ENCODE measurements at regions not wholly inside any gene's neighbourhood (a gene's known extent, or its start where the extent isn't known, plus 50 kb on each side); places are given as distances from the start of the nearest gene placed in this dataset.

DNA sequence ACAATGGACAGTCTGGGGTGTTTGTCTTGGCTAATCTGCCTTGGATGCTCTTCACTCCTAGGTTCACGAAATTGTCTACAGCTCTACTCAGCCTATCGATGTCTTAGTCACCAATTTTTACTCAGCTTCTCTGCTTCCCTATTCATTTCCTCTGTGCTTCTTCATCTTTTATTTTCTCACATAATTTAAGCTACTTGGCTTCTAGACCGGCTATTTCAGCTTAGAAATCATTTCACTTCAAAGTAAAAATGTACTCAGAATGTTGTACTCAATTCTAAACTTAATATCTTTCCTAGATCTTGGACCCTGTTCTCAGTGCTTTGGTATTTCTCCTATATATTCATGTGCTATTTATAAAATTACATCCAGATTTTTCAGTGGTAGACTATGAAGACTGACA lies 430.0 kb upstream of the FTMT start:
- Histone ChIP-seq H3K9me3 (ENCODE audit: control insufficient read depth in 1 of 2, insufficient read depth in 1 of 2, low read depth in 1 of 2, low read length in 2 of 2) (no peaks in the 10 kb centered on the region), H3K4me2 (ENCODE audit: low read length) (no peak overlapping the region), H3K27me3 (ENCODE audit: insufficient read depth, low read length) (no peaks in the 10 kb centered on the region), H3K4me3 (replicated peaks in 1 of 2; ENCODE audit: low read depth in 1 of 2, low read length in 2 of 2) (no peak overlapping the region), H4K20me1 (ENCODE audit: insufficient read depth) (no peaks in the 10 kb centered on the region), H3K9ac (ENCODE audit: low read length) (no peak overlapping the region), H2AFZ (ENCODE audit: low read depth, low read length, poor library complexity, severe bottlenecking) (no peak overlapping the region), H3K9me2 (ENCODE audit: insufficient read depth) (no peaks in the 10 kb centered on the region), H3K79me2 (ENCODE audit: insufficient read depth, low read length) (no peaks in the 10 kb centered on the region), H3K36me3 (ENCODE audit: control insufficient read depth in 1 of 2, insufficient read depth in 2 of 2, low read length in 2 of 2) (no peaks in the 10 kb centered on the region), H3K4me1 (ENCODE audit: control insufficient read depth in 1 of 2, insufficient read depth in 2 of 2, low read length in 2 of 2) (no peaks in the 10 kb centered on the region), H3K27ac (ENCODE audit: low read depth, low read length) (no peak overlapping the region)
- ChIA-PET POLR2A (no interaction called here), RAD21 (ENCODE audit: low non-redundant PET in 1 of 2, low total read pairs in 2 of 2, uncharacterized antibody in 2 of 2, unreplicated experiment in 2 of 2) (no interaction called here), CTCF (no interaction called here)
- DNase-seq (ENCODE audit: low read depth, low spot score): no peak
- no peak for ATAC-seq
- TF ChIP-seq FOSL1 (IDR thresholded peaks at IDR 0.05; ENCODE audit: low read depth) (no peak), POLR2AphosphoS5 (IDR thresholded peaks at IDR 0.05; ENCODE audit: low read depth, low read length) (no peak), REST (IDR thresholded peaks at IDR 0.05; ENCODE audit: low read depth) (no peak), CEBPB (IDR thresholded peaks at IDR 0.05; ENCODE audit: low read depth) (no peak), SRF (IDR thresholded peaks at IDR 0.05; ENCODE audit: low read depth) (no peak), EGR1 (IDR thresholded peaks at IDR 0.05; ENCODE audit: low read depth) (no peak), EZH2phosphoT487 (IDR thresholded peaks at IDR 0.05; ENCODE audit: borderline replicate concordance) (no peak), TCF7L2 (IDR thresholded peaks at IDR 0.05; ENCODE audit: borderline replicate concordance, extremely low read depth, insufficient read depth, insufficient read length) (no peak), EZH2 (IDR thresholded peaks at IDR 0.05) (no peak), CBX3 (IDR thresholded peaks at IDR 0.05; ENCODE audit: low read depth) (no peak)
- intact Hi-C loops (cut with micrococcal nuclease): no loop called here
- no TSS peak for BruUV-seq (replicated peaks)

All from HCT116 (cell line).